WTC11 (cell line): ENCODE measurements at regions not wholly inside any gene's neighbourhood (a gene's known extent, or its start where the extent isn't known, plus 50 kb on each side); places are given as distances from the start of the nearest gene placed in this dataset.

Experiments
- ATAC-seq: fragments of 200-7000 bp; cut with Tn5 transposase; 2 replicates; pipeline ENCODE4 v1.10.0; 2021; ENCODE audit warnings: mild to moderate bottlenecking, moderate library complexity
- CTCF ChIA-PET: fragments of 300-600 bp; sonication (Branson Sonifier 250); formaldehyde crosslinking; loops from one replicate; lab custom pipeline; 2021; ENCODE audit warnings: antibody characterized with exemption; lab: Charles Lee
- POLR2A ChIA-PET: fragments of 350-600 bp; sonication (Branson Sonifier 250); formaldehyde crosslinking; loops from one replicate; lab custom pipeline; 2021; ENCODE audit warnings: antibody characterized with exemption; lab: Charles Lee
- DNase-seq: peaks from one replicate; pipeline ENCODE4 v3.0.0; 2021; ENCODE audit warnings: low spot score
- H3K27ac Mint-ChIP-seq: 2 replicates; pipeline ENCODE4 v1.8.0; 2021; ENCODE audit warnings: mixed read lengths
- H3K27me3 Mint-ChIP-seq: 2 replicates; pipeline ENCODE4 v1.8.0; 2021; ENCODE audit warnings: low read depth, mild to moderate bottlenecking, moderate library complexity, mixed read lengths
- H3K36me3 Mint-ChIP-seq: 2 replicates; pipeline ENCODE4 v1.8.0; 2021; ENCODE audit warnings: mixed read lengths
- H3K4me1 Mint-ChIP-seq: 2 replicates; pipeline ENCODE4 v1.8.0; 2022; ENCODE audit warnings: mixed read lengths
- H3K4me3 Mint-ChIP-seq: 2 replicates; pipeline ENCODE4 v1.8.0; 2021; ENCODE audit warnings: mild to moderate bottlenecking, moderate library complexity, mixed read lengths
- H3K9me3 Mint-ChIP-seq: 2 replicates; pipeline ENCODE4 v1.8.0; 2021; ENCODE audit warnings: mixed read lengths
- ATF1 ChIP-seq: sonication (generic); formaldehyde crosslinking; IDR thresholded peaks from 2 replicates; pipeline ENCODE4 v1.8.1; 2023; ENCODE audit warnings: mild to moderate bottlenecking, moderate library complexity, missing genetic modification reagents
- ATF3 ChIP-seq: sonication (generic); formaldehyde crosslinking; conservative IDR thresholded peaks from 2 replicates; pipeline ENCODE4 v1.8.1; 2022; ENCODE audit warnings: mild to moderate bottlenecking, missing genetic modification reagents
- ATF6 ChIP-seq: sonication (generic); formaldehyde crosslinking; IDR thresholded peaks from 2 replicates; pipeline ENCODE4 v1.8.1; 2023; ENCODE audit warnings: mild to moderate bottlenecking, missing genetic modification reagents
- CREB1 ChIP-seq: sonication (generic); formaldehyde crosslinking; IDR thresholded peaks from 2 replicates; pipeline ENCODE4 v1.8.0; 2023; ENCODE audit warnings: mild to moderate bottlenecking, missing genetic modification reagents
- EMX1 ChIP-seq: fragments of 250-450 bp; sonication (Bioruptor Pico); IDR thresholded peaks from 2 replicates; pipeline ENCODE4 v1.8.0; 2021; ENCODE audit warnings: mild to moderate bottlenecking
- FOXK1 ChIP-seq: sonication (generic); formaldehyde crosslinking; IDR thresholded peaks from 2 replicates; pipeline ENCODE4 v1.8.0; 2022; ENCODE audit warnings: mild to moderate bottlenecking, moderate library complexity, missing genetic modification reagents
- FOXP4 ChIP-seq: sonication (generic); formaldehyde crosslinking; IDR thresholded peaks from 2 replicates; pipeline ENCODE4 v1.8.0; 2022; ENCODE audit warnings: mild to moderate bottlenecking, missing genetic modification reagents
- GRHL2 ChIP-seq: fragments of 250-450 bp; sonication (Bioruptor Pico); IDR thresholded peaks from 2 replicates; pipeline ENCODE4 v1.8.0; 2022; ENCODE audit warnings: mild to moderate bottlenecking, moderate library complexity; ENCODE audit not compliant: insufficient replicate concordance, severe bottlenecking
- GTF2I ChIP-seq: fragments of 250-450 bp; sonication (Bioruptor Pico); conservative IDR thresholded peaks from 2 replicates; pipeline ENCODE4 v1.4.0; 2021; ENCODE audit warnings: mild to moderate bottlenecking
- HMGA2 ChIP-seq: fragments of 250-450 bp; sonication (Bioruptor Pico); IDR thresholded peaks from 2 replicates; pipeline ENCODE4 v1.4.0; 2021; ENCODE audit warnings: mild to moderate bottlenecking, moderate library complexity
- NFYB ChIP-seq: sonication (generic); formaldehyde crosslinking; conservative IDR thresholded peaks from 2 replicates; pipeline ENCODE4 v1.8.0; 2022; ENCODE audit warnings: low read depth, missing genetic modification reagents
- NR1H2 ChIP-seq: sonication (generic); formaldehyde crosslinking; IDR thresholded peaks from 2 replicates; pipeline ENCODE4 v1.9.0; 2021; ENCODE audit warnings: mild to moderate bottlenecking, moderate library complexity, missing genetic modification reagents
- NR2C2 ChIP-seq: sonication (generic); formaldehyde crosslinking; IDR thresholded peaks from 2 replicates; pipeline ENCODE4 v1.8.0; 2022; ENCODE audit warnings: mild to moderate bottlenecking, missing genetic modification reagents
- NR3C1 ChIP-seq: sonication (generic); formaldehyde crosslinking; conservative IDR thresholded peaks from 2 replicates; pipeline ENCODE4 v1.8.1; 2023; ENCODE audit warnings: low read depth, mild to moderate bottlenecking, missing genetic modification reagents
- OVOL2 ChIP-seq: fragments of 250-450 bp; sonication (Bioruptor Pico); IDR thresholded peaks from 2 replicates; pipeline ENCODE4 v1.9.0; 2021; ENCODE audit warnings: mild to moderate bottlenecking, borderline replicate concordance
- SOX15 ChIP-seq: fragments of 250-450 bp; sonication (Bioruptor Pico); IDR thresholded peaks from 2 replicates; pipeline ENCODE4 v1.9.0; 2021; ENCODE audit warnings: mild to moderate bottlenecking
- TEAD1 ChIP-seq: sonication (generic); formaldehyde crosslinking; IDR thresholded peaks from 2 replicates; pipeline ENCODE4 v1.8.0; 2022; ENCODE audit warnings: mild to moderate bottlenecking, missing genetic modification reagents
- USF1 ChIP-seq: sonication (generic); formaldehyde crosslinking; IDR thresholded peaks from 2 replicates; pipeline ENCODE4 v1.8.0; 2022; ENCODE audit warnings: mild to moderate bottlenecking, missing genetic modification reagents
- ZNF281 ChIP-seq: sonication (generic); formaldehyde crosslinking; IDR thresholded peaks from 2 replicates; pipeline ENCODE4 v1.8.0; 2023; ENCODE audit warnings: mild to moderate bottlenecking, missing genetic modification reagents
- ZNF317 ChIP-seq: sonication (generic); formaldehyde crosslinking; IDR thresholded peaks from 2 replicates; pipeline ENCODE4 v1.8.1; 2023; ENCODE audit warnings: low read depth, mild to moderate bottlenecking, moderate library complexity, missing genetic modification reagents, borderline replicate concordance

GRCh38 chr6:62740596-62740995, 454.6 kb upstream of the KHDRBS2 start (continued):
- TF ChIP-seq ZNF281 (CRISPR knock-in tag) (no peak), OVOL2 (CRISPR knock-in tag) (no peak), ATF6 (CRISPR knock-in tag) (no peak), NR2C2 (CRISPR knock-in tag) (no peak)

GRCh38 chr6:62740171-62740570, 454.1 kb upstream of the KHDRBS2 start:
- no peak for DNase-seq
- ChIA-PET CTCF (no interaction called here), POLR2A (no interaction called here)
- Mint-ChIP-seq H3K27ac (no peak overlapping the region), H3K4me1 (peaks cover 17% of the 10 kb centered on the region), H3K27me3 (no peaks in the 10 kb centered on the region), H3K9me3 (peaks cover 32% of the 10 kb centered on the region), H3K36me3 (peaks cover 17% of the 10 kb centered on the region), H3K4me3 (no peak overlapping the region)
- TF ChIP-seq NR1H2 (CRISPR knock-in tag) (no peak), ATF1 (no peak), FOXP4 (no peak), GTF2I (CRISPR knock-in tag) (no peak), EMX1 (CRISPR knock-in tag) (no peak), NFYB (CRISPR knock-in tag) (no peak), FOXK1 (no peak), ATF3 (no peak), HMGA2 (CRISPR knock-in tag) (no peak), CREB1 (CRISPR knock-in tag) (no peak), ZNF317 (CRISPR knock-in tag) (no peak), SOX15 (CRISPR knock-in tag) (no peak), USF1 (no peak), TEAD1 (CRISPR knock-in tag) (no peak), GRHL2 (CRISPR knock-in tag) (no peak), NR3C1 (no peak)
- no peak for ATAC-seq
